Fibroblast of lung (primary cell): ENCODE measurements at regions not wholly inside any gene's neighbourhood (a gene's known extent, or its start where the extent isn't known, plus 50 kb on each side); places are given as distances from the start of the nearest gene placed in this dataset.

ENCODE experiments used
- EZH2 ChIP-seq: IDR thresholded peaks from 2 replicates; pipeline ENCODE4 v1.5.1; 2012; ENCODE audit warnings: low read length, control low read depth, mild to moderate bottlenecking; ENCODE audit errors: missing control alignments
- TF ChIP-seq, protein P1 (sequence below), 2 donors: IDR thresholded peaks in 1 of 2; conservative IDR thresholded peaks in 1 of 2; 1 replicate in 1 of 2; 2 replicates in 1 of 2; pipeline ENCODE4 v1.5.1; 2011 to 2012; ENCODE audit warnings: low read length in 2 of 2, control low read depth in 1 of 2, inconsistent platforms in 1 of 2, low read depth in 1 of 2, mild to moderate bottlenecking in 1 of 2

DNA sequence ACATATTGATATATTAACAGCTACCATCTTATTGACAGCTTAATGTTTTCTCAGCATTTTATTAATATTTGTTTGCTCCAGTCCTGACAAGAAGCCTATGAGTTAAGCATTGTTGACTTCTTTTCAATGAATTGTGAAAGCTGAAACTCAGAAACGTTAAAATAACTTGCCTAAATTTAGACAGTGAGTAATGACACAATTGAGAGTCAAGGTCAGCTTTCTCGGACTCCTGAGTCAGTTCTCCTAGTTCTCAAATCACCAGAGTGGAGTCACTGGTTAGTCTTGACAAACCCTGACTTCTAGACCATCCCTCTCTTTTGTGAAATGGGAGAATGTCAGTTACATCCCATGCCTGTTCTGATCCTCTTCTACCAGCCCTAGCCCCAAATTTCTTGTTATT lies 222.7 kb upstream of the ACO1 start:
- TF ChIP-seq, protein P1, sequence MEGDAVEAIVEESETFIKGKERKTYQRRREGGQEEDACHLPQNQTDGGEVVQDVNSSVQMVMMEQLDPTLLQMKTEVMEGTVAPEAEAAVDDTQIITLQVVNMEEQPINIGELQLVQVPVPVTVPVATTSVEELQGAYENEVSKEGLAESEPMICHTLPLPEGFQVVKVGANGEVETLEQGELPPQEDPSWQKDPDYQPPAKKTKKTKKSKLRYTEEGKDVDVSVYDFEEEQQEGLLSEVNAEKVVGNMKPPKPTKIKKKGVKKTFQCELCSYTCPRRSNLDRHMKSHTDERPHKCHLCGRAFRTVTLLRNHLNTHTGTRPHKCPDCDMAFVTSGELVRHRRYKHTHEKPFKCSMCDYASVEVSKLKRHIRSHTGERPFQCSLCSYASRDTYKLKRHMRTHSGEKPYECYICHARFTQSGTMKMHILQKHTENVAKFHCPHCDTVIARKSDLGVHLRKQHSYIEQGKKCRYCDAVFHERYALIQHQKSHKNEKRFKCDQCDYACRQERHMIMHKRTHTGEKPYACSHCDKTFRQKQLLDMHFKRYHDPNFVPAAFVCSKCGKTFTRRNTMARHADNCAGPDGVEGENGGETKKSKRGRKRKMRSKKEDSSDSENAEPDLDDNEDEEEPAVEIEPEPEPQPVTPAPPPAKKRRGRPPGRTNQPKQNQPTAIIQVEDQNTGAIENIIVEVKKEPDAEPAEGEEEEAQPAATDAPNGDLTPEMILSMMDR (conservative IDR thresholded peaks at IDR 0.05 in 1 of 2, IDR thresholded peaks at IDR 0.05 in 1 of 2; ENCODE audit: low read depth in 1 of 2, low read length in 2 of 2) = no peak
- no peak for TF ChIP-seq EZH2
